AG09309 (cell line): ENCODE measurements at regions not wholly inside any gene's neighbourhood (a gene's known extent, or its start where the extent isn't known, plus 50 kb on each side); places are given as distances from the start of the nearest gene placed in this dataset.

Source experiments
- DNase-seq: peaks from one replicate; pipeline ENCODE4 v3.0.0-alpha.2; 2010; ENCODE audit warnings: low read depth
- H3K4me3 ChIP-seq: 2 replicates; pipeline ENCODE4 v1.5.1; 2011; ENCODE audit warnings: mild to moderate bottlenecking, low read depth, low read length, moderate library complexity; ENCODE audit not compliant: control insufficient read depth
- TF ChIP-seq, protein P1 (sequence below): IDR thresholded peaks from 2 replicates; pipeline ENCODE4 v1.5.1; 2011; ENCODE audit warnings: mild to moderate bottlenecking, low read depth, low read length, inconsistent platforms; ENCODE audit not compliant: insufficient read depth, control insufficient read depth; ENCODE audit errors: missing control alignments

- TF ChIP-seq, protein P1, sequence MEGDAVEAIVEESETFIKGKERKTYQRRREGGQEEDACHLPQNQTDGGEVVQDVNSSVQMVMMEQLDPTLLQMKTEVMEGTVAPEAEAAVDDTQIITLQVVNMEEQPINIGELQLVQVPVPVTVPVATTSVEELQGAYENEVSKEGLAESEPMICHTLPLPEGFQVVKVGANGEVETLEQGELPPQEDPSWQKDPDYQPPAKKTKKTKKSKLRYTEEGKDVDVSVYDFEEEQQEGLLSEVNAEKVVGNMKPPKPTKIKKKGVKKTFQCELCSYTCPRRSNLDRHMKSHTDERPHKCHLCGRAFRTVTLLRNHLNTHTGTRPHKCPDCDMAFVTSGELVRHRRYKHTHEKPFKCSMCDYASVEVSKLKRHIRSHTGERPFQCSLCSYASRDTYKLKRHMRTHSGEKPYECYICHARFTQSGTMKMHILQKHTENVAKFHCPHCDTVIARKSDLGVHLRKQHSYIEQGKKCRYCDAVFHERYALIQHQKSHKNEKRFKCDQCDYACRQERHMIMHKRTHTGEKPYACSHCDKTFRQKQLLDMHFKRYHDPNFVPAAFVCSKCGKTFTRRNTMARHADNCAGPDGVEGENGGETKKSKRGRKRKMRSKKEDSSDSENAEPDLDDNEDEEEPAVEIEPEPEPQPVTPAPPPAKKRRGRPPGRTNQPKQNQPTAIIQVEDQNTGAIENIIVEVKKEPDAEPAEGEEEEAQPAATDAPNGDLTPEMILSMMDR, result no peak
- DNase-seq, result no peak
- H3K4me3 ChIP-seq, result no peak overlapping the region
Observed at GRCh38 chr1:25034736-25035522, 104.9 kb upstream of the RUNX3 start.

DNA sequence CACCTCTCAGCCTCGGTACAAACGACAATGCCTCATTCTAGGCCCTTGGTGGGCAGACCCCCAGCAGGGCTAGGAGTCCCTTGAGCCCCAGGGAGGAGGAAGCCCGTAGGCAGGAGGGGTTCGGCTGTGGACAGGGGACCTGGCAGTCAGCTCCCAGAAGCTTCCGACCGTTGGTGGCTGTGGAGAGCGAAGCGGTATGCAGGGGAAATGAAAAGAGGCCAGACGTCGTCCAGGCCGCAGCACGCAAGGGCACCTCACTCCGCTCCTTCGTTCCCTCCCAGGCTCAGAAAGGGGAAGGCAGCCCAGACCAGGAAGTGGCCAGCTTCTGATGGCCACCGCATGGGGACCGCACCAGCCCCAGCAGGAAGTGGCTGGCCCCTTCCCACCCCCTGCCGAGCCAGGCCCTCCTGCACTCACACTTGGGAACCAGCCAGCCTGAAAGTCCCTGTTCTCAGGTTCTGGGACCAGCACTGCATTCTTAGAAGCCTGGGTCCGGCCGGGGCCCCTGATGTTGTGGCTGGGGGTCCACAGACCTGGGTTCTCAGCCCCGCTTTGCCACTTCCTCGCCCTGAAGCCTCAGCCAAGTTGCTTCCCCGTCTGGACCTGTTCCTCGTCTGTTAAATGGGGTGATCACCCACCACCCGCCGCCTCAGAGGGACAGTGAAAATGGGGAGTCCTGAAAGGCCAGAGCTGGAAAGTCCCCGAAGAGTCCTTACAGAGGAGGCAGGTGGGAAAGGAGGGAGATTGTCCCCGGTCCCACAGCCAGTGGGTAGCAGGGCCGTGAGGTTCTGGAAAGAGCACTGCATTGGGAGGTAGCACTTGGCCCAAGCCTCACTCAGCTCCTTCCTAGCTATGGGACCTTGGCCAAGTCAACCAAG is 104.0 kb upstream of the RUNX3 start:
- DNase-seq, result no peak
- no peak overlapping the region for H3K4me3 ChIP-seq
- TF ChIP-seq, protein P1, result no peak

GRCh38 chr1:25033030-25033827 is 103.2 kb upstream of the RUNX3 start:
- TF ChIP-seq, protein P1, result no peak
- no peak for DNase-seq
- no peak overlapping the region for H3K4me3 ChIP-seq

- TF ChIP-seq, protein P1, result no peak
- no peak overlapping the region for H3K4me3 ChIP-seq
- no peak for DNase-seq
Observed at GRCh38 chr1:25031966-25032667, 102.0 kb upstream of the RUNX3 start.

- H3K4me3 ChIP-seq, result no peak overlapping the region
- TF ChIP-seq, protein P1, result no peak
- no peak for DNase-seq
Observed at GRCh38 chr1:25031601-25031965, 101.5 kb upstream of the RUNX3 start.
